CMK (cell line): ENCODE measurements at regions not wholly inside any gene's neighbourhood (a gene's known extent, or its start where the extent isn't known, plus 50 kb on each side); places are given as distances from the start of the nearest gene placed in this dataset.

Source experiments
- DNase-seq: peaks from one replicate; pipeline ENCODE4 v3.0.0-alpha.2; 2010; ENCODE audit warnings: low read depth

DNA sequence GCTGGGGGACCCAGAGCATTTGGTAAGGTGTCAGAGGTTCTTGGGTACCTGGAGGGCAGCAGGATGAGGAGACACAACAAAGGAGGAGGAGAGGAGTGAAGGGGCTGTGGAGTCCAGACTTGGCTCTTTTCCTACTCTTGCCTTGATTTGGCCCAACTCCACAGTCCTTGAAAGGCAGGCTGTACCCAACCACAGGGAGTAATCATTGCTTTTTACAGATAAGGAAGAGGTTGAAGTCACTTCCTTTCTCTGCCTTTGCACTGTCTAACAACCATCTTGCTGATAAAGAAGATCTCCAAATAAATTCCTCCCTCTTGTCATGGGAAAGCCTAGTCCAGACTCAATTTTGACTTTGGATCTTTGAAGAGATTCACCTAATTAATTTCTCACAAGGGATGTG is 226.8 kb upstream of the HMGA2 start:
- DNase-seq = no peak

DNA sequence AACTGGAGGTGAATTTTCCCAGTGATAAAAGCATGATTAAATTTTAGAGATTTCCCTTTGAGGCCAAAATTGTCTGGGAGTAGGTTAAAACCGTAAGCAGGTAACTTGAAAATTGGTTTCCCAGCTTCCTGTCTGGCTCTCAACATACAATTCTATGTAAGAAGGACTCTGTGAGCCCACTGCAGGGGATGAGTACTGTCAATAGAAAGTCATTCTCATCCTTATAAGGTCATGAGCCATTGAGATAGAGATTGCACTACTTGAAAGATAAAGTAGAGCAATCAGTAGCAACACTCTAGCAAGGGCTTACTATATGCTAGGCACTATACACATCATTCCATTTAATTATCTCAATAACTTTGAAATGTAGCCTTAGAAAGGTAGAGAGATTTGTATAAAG is 225.6 kb upstream of the HMGA2 start:
- DNase-seq = no peak

DNA sequence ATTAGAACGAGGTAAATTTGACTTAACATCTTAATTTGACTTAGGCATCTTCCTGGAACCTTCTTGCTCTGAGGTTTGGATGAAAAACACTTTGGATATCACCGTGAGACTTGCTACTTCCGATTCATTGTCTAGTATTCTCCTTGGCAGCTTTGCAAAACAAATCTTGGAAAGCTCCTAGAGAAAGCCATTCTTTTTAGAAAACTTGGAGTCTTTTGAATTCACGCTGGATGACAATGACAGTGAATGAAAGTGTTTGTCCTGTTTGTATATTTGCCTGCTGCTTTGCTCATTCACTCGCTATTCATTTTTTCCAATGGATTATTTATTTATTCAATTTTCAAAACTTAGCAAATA is 222.1 kb upstream of the HMGA2 start:
- DNase-seq = no peak

DNA sequence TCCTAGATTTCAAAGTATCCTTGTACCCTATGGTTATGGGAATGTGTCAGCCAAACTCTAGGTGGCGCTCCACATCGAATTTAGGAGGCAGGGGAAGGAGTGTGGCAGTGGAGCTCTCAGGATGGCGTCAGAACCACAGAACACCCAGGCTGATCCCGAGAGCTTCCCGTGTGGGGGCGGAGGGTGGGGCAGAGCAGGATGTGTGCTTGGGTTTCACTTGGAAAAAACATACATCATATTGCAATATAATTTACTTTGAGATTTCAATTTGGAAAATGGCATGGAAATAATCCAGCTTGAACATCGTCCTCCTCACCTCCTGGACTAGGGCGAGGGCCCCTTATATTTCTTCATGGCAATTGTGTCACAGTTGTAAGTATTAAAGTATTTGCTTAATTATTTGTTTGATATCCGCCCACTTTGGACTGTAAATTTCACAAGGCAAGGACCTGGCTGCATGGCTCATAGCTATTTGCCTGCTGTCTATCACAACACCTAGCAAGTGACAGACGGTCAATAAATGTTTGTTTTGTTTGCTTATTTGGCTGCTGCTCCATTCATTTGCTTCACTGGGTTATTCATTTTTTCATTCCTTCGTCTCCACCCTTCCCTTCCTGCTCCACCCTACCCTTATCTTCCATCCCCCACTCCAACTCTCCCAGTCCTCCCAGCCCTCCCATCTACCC is 221.5 kb upstream of the HMGA2 start:
- DNase-seq = no peak

DNA sequence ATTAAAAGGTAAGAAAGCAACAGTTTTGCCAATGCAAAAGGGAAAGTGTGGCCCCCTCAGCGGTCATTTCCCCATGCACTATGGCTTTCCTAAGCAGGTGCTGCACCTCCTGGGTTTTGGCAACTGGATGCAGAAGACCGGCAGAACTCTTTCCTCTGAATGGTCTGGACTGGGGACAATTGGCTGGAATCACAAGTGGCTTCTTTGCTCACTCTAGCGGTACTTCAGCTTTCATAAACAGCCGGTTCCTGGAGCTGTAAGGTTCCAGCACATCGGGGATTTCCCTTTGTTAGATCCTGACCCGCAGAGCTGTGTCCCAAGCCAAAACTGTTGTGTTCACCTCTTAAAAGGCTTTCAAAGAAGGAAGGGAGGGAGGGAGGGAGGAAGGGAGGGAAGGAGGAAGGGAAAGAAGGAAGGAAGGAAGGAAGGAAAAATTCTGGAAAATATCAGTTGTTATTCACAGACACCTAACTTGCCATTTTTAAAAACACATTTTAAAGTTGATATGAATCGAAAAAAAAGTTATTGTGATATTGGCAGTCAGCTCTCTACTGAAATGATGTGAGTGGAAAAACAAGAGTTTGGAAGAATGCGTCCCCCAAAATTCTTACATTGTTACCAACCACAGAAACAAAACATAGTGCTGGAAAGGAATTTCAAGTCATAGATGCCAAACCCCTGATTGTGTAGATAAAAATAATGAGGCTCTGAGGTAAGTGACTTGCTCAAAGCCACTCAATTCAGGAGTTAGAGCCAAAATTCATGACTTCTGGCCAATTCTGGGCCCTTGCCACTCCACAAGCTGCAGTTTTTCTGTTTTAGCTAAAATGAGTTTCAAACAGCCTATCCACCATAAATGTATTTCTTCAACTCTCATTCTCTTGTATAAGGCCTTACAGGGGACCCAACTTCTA is 220.6 kb upstream of the HMGA2 start:
- no peak for DNase-seq

DNA sequence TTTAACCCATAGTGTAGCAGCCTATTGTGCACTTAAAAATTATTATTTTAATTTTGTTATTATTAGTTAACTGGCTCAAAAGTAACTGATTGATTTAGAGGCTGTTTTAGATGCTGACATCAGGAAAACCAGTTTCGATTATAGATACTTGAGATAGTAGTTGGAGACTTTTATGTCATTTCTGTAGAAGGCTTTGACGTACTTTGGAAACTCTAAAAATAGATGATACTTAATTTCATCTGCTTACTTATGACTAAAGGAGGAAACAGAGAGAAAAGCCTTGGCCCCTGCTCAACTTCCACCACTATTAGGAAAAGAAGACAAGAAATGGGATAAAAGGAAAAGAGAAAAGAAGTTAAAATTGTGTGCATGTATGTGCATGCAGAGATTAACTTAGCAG is 219.3 kb upstream of the HMGA2 start:
- no peak for DNase-seq

DNA sequence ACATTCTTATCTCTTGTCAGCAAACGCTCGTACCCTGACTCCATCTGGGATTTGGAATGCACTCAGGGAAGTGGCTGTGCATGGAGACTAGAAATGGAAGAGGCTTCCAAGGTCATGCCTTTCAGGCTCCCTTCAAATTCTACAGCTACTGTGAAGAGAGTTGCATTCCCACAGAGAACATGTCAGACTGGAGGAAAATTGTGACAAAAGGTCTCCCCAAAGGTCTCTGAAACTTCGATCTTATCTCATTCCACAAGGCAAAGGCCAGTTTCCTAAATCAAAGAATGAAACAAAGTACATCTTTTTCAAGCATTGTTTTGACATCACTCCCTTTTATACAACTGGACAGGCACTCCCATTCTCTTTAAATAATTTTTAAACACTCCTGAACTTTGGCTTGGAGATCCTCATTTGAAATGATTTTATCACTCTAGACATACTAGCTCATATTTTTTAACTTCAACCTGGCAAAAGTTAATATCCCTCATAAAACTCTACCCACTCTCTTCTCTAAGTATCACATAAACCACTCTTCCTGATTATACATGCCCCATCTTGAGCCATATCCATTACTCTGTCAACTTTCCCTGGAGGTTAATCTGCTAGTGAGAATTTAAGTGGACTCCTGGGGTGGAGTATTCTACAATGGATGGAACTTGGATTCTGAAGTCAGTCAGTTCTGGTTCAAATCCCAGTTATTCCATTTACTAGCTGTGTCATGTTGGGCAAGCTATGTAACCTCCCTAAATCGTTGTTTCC is 218.1 kb upstream of the HMGA2 start:
- DNase-seq = no peak

DNA sequence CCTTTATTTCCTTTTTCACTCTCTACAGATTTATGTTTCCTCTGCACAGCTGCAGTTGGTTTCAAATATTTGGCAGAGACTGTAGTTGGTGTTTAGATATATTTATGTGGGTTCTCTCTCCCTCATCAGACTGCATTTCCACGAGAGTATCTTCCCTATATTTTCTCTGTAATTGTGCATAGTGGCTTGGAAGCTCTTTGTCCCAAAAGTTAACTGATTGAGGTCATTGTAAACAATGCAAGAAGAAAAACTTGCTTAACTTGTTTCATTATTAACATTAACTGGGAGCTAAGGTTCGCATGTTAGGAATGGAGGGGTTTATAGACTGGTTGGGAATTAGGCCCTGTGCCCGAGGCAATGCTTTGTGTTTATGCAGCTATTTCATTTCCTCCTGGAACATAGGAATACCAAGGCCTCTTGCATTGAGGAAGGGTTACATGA is 216.9 kb upstream of the HMGA2 start:
- no peak for DNase-seq

DNA sequence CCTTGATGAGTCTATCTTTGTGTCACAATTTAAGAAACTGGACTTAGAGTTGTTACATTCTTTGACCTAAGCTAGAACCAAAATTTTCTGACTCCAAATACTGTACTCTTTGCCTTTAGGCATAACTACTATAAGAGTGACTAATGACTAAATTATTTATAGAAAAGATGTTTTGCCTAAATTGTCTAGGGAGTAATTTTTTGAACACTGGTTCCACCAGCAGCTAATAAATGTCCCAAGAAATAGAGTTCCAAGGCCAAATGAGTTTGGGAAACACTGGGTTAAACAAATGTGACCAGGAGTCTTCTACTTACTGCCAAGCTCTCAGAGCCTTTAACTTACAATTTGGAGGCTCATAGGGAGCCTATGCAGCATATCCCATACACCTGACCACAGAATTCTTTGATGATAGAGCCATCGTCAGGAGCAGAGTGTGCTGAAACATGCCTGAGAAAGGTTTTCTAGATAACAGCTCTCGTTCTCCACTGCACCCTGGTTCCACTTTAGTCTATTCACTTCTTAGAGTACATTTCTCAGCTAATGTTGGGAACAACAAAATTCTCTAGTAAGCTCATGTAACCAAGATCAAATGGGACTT is 215.9 kb upstream of the HMGA2 start:
- DNase-seq = no peak

DNA sequence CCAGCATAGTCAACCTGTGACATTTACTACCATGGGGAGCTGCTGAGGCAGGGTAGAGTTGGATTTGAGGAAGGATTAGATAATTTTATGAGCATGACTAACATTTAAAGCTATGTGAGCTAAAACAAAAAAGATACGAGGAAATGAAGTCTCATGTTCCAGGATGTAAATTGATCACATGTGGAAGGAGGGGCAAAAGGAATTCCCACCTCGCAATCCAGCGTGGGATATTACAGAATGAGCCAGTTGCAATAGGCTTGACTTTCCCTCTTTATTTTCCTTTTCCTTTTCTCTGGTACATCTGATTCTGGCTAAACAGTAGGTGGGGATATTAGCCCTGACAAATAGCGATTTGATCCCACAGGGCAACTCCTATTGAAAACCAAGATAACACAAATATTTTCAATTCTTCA is 214.9 kb upstream of the HMGA2 start:
- DNase-seq = no peak

DNA sequence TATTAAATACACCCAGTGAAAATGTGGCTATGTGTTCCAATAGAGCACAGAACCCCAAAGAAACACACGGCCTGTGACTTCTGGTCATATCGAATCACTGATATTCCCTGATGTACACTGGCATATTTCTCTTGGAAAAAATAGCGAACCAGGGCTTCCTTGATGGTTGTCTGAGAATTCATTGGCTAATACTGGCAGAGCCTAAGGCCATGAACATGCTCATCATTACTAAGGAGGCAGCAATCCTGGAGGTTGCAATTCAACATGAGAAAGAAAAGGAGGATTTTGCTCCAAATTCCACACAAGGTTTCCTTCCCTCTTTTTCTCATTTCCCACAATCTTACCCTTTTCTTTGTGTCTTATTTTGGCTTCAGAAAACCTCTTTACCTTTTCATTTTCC is 212.9 kb upstream of the HMGA2 start:
- DNase-seq = no peak

DNA sequence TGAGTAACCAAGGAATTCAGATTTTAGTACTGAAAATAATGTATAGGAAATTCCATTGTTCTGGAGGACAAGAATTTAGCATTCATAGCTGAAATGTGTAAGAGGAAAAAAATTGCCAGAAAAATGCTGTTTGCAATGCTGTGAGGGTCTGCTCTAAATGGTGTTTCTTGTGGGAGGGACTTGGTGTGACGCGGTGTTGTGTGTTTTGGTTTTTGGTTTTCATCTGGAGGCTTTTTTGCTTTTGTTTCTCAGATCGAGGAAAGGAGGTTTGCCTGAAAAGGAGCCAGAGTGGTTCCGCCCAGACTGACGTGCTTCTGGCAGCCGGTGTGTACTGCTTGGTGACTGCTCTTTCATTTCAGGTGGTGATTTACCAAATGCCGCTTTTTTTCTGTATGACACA is 211.8 kb upstream of the HMGA2 start:
- DNase-seq = no peak

DNA sequence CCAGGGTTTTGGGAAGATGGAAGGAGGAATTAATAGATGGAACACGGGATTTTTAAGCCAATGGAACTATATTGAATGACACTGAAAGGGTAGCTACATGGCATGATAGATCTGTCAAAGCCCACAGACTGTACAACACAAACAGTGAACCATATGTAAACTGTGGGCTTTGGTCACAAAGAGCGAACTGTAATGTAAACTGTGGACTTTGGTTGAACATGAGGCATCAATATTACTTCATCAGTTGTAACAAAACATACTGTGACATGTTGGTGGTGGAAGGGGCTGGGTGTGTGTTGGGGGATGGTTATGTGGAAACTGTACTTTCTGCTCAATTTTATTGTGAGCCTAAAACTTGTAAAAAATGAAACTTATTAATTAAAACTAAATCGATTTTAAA is 210.6 kb upstream of the HMGA2 start:
- no peak for DNase-seq

DNA sequence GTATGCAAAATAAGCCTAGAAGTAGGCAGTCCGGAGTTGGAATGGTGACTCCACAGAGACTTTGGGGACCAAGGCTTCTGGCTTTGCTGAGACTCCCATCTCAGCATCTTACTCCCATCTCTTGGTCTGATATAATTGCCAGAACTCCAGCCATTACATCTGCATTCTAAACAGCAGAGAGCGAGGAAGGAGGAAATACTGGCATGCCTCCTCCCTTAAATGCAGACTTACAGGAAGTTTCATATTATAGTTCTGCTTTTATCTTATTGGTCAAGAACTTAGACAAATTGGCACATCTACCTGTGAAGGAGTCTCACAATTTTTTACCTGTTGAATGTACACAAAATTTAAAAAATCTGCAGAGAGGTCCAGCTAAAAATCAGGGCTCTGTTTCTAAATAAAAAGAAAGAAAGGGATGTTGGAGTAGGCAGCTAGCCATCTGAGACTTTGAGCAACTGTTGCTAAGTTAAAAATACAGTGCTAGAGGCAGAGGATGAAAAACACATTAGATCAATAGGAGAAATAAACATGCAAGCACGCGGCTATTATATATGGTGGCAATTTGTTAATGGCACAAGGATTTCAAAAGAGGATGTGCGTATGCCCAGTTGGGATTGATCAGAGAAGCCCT is 209.9 kb upstream of the HMGA2 start:
- no peak for DNase-seq

DNA sequence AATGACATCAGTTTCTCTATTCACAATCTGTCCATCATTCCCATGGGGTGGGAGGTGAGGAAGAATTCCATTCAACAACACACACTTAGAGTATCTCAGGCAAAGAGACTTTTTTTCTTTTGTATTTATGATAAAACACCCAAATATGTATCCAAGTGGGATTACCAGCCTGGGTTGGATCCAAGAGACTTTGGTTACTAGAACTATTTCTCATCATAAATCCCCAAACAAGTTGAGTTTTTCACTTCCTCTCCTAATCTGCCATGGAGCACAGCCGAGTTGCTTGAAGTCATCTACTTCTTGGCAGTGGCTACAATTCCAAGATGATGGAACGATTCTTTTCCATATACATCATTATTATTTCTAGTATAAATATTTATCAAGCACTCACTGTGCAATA is 209.2 kb upstream of the HMGA2 start:
- no peak for DNase-seq

DNA sequence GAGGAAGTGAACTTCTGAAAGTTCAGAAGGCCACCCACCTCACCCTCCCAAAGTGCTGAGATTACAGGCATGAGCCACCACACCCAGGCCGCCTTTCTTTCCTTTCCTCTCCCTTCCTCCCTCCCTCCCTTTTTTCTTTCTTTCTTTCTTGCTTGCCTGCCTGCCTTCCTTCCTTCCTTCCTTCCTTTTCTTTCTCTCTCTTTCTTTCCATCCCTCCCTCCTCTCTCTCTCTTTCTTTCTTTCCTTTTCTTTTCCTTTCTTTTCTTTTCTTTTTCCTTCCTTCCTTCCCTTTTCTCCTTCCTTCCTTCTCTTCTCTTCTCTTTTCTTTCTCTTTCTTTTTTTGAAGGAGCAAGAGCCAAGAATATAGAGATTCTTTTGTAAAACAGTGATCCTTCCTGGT is 208.3 kb upstream of the HMGA2 start:
- no peak for DNase-seq

DNA sequence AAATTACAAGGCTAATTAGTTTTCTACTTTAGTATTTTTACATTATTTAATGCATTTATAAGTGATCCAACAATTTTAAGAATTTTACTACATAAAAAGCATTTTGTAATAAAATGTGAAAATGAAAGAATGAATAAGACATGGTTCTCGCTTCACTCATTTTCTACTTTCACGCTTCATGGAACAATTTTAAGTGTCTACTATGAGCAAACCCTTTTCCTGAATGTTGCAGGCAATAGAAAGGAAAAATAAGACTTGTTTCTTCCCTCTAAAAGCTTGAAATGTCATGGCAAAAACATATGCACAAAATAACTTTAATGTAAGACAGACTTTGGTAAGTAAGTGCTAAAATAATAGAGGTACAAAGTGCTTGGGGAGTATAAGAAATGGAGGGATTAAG is 205.7 kb upstream of the HMGA2 start:
- no peak for DNase-seq

DNA sequence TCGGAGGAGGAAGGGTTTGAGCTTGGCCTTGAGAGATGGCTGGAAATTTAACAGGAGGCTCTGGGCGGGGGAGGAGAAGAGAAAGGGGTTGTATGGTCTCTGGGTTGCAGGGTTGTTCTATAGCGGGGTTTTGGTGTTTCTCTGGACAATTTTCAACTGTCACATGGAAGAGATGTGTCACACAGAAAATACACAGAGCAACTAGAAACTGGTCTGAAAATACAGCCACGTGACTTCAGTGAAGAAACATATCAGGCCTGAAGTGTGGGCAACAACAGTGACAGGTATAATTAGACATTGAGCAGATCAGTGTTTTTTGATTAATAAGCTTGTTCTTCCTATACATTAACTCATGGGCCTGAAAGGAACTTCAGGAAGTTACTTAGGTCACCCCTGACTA is 205.3 kb upstream of the HMGA2 start:
- DNase-seq = no peak

DNA sequence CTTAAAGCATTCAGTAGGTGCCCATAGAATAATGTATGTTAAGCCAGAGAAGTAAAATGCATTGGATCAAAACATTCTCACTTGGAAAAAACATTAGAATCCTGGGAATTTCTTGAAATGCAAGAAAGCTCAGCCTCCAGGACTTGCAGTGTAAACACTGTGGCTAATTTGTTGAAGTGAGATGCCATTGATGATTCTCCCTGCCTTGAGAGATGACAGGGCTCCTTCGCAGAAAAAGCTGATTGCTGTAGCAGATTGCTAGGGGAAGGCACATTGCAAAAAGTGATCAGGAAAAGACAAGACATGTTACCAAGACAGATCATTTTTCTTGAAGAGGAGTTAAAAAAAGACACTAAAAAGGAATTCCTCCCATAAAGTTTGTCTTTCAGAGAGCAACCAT is 204.2 kb upstream of the HMGA2 start:
- no peak for DNase-seq

DNA sequence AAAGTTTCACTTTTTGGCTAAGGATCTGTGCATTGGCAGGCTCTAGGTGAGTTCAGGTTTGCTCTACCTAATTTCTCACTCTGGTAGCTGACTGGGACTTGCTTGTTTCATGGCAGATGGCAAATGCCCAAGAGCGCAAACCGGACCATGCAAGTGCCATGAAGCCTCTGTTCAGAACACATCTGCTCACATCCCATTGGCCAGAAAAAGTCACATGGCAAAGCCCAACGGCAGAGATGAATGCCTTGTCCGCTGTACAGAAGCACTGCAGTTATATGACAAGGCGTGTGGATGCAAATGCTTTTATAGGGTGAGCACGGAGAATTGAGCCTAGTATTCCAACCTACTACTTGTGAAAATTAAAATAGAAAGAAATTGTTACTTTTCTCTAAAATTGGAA is 202.2 kb upstream of the HMGA2 start:
- DNase-seq = no peak

DNA sequence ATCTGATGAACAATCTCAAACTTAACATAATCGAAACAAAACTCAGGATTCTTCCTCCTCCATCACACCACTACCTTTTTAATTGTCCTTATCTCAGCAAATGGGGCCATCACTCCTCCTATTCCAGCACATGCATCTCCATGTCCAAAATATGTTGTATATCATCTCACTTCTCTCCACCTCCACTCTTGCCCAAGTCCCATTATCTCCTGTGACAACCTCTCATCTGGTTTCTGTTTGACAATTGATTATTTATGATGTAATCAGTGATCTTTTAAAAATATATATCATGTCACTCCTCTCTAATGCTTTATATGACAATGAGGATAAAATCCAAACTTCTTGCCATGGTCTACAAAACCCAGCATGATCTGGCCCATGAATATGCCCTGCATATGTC is 200.8 kb upstream of the HMGA2 start:
- no peak for DNase-seq

DNA sequence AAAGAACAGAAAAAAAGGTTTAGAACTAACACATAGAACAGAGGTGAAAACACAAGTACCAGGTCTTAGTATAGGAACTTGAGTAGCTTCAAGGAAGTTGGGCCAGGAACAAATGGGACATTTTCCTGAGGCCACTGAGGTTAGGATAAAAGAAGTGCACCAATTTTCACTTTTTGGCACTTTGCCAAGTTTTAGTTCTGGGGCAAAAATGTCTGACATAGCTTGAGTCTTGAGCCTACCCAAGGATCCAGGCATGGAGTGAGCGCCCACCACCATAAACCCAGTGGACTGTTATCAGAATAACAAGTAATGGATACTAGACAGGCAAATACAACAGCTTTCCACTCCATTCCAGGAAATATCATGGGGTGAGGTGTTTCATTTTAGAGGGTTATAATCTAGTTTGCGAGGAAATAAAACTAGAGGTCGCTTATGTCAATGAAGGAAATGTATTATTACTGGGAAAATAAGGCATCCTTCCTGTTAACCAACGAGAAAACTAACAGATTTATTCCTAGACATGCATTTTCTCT is 199.7 kb upstream of the HMGA2 start:
- DNase-seq = no peak
